ENCODE measurements at regions not wholly inside any gene's neighbourhood (a gene's known extent, or its start where the extent isn't known, plus 50 kb on each side); places are given as distances from the start of the nearest gene placed in this dataset.

- no peak for DNase-seq
These were observed 210.7 kb downstream of the URI1 start for GRCh38 chr19:30152510-30153291.

- no peak for DNase-seq
These were observed 211.5 kb downstream of the URI1 start for GRCh38 chr19:30153326-30154210.

- no peak for DNase-seq
These were observed 212.4 kb downstream of the URI1 start for GRCh38 chr19:30154410-30154809.

GRCh38 chr19:30155381-30156200 lies 213.6 kb downstream of the URI1 start:
- DNase-seq: no peak

GRCh38 chr19:30156646-30157045 lies 214.6 kb downstream of the URI1 start:
- DNase-seq: no peak

- DNase-seq: no peak
These were observed 213.9 kb upstream of the ZNF536 start for GRCh38 chr19:30158067-30158892.

GRCh38 chr19:30158893-30159245 lies 213.3 kb upstream of the ZNF536 start:
- no peak for DNase-seq

GRCh38 chr19:30159636-30160035 lies 212.5 kb upstream of the ZNF536 start:
- no peak for DNase-seq

GRCh38 chr19:30160426-30160825 lies 211.8 kb upstream of the ZNF536 start:
- no peak for DNase-seq

- no peak for DNase-seq
These were observed 211.0 kb upstream of the ZNF536 start for GRCh38 chr19:30161021-30161655.

- DNase-seq: no peak
These were observed 210.4 kb upstream of the ZNF536 start for GRCh38 chr19:30161770-30162169.

GRCh38 chr19:30162718-30163117 lies 209.5 kb upstream of the ZNF536 start:
- DNase-seq: no peak

GRCh38 chr19:30163663-30164062 lies 208.5 kb upstream of the ZNF536 start:
- DNase-seq: no peak

- no peak for DNase-seq
These were observed 206.9 kb upstream of the ZNF536 start for GRCh38 chr19:30165228-30165813.

GRCh38 chr19:30167206-30167868 lies 204.8 kb upstream of the ZNF536 start:
- DNase-seq: no peak

- DNase-seq: no peak
These were observed 204.1 kb upstream of the ZNF536 start for GRCh38 chr19:30167976-30168635.

GRCh38 chr19:30168760-30169159 lies 203.4 kb upstream of the ZNF536 start:
- DNase-seq: no peak

GRCh38 chr19:30169196-30169900 lies 202.8 kb upstream of the ZNF536 start:
- no peak for DNase-seq

GRCh38 chr19:30170081-30170480 lies 202.1 kb upstream of the ZNF536 start:
- no peak for DNase-seq

Data from right lung (tissue), 2 donors.